Osteoblast (primary cell): ENCODE measurements at regions not wholly inside any gene's neighbourhood (a gene's known extent, or its start where the extent isn't known, plus 50 kb on each side); places are given as distances from the start of the nearest gene placed in this dataset.

Experiments used
- DNase-seq: peaks from one replicate; pipeline ENCODE4 v3.0.0; 2011; ENCODE audit warnings: low spot score, mixed read lengths; ENCODE audit not compliant: insufficient read length; ENCODE audit errors: missing footprints
- H2AFZ ChIP-seq: 2 replicates; pipeline ENCODE4 v1.6.0; 2011; ENCODE audit warnings: mild to moderate bottlenecking, low read length
- H3K27ac ChIP-seq: 2 replicates; pipeline ENCODE4 v1.5.1; 2011; ENCODE audit warnings: mild to moderate bottlenecking, low read depth, low read length, moderate library complexity
- H3K27me3 ChIP-seq: 2 replicates; pipeline ENCODE4 v1.6.0; 2012; ENCODE audit warnings: mild to moderate bottlenecking, control low read depth, inconsistent platforms, low read length, moderate library complexity; ENCODE audit not compliant: insufficient read depth
- H3K36me3 ChIP-seq: 2 replicates; pipeline ENCODE4 v1.5.1; 2011; ENCODE audit warnings: mild to moderate bottlenecking, low read length, control low read depth, moderate library complexity; ENCODE audit not compliant: insufficient read depth
- H3K4me1 ChIP-seq: 2 replicates; pipeline ENCODE4 v1.5.1; 2011; ENCODE audit warnings: mild to moderate bottlenecking, low read length, control low read depth, moderate library complexity; ENCODE audit not compliant: insufficient read depth
- H3K4me2 ChIP-seq: 2 replicates; pipeline ENCODE4 v1.6.0; 2011; ENCODE audit warnings: mild to moderate bottlenecking, low read length; ENCODE audit not compliant: insufficient read depth
- H3K4me3 ChIP-seq: fragments of 200-600 bp; sonication (generic); 3 replicates; pipeline ENCODE4 v1.5.1; 2012; ENCODE audit warnings: mild to moderate bottlenecking, low read length, inconsistent platforms; ENCODE audit not compliant: insufficient read depth
- H3K79me2 ChIP-seq: 2 replicates; pipeline ENCODE4 v1.6.0; 2012; ENCODE audit warnings: mild to moderate bottlenecking, low read length, control low read depth, inconsistent platforms; ENCODE audit not compliant: insufficient read depth
- H3K9me3 ChIP-seq: 2 replicates; pipeline ENCODE4 v1.5.1; 2011; ENCODE audit warnings: low read depth, low read length, control low read depth
- H4K20me1 ChIP-seq: 2 replicates; pipeline ENCODE4 v1.6.0; 2012; ENCODE audit warnings: mild to moderate bottlenecking, low read length, control low read depth; ENCODE audit not compliant: insufficient read depth
- CTCF ChIP-seq: IDR thresholded peaks from 2 replicates; pipeline ENCODE4 v1.5.1; 2011; ENCODE audit warnings: mild to moderate bottlenecking, low read depth, low read length, moderate library complexity; ENCODE audit errors: extremely low read depth

- Histone ChIP-seq H3K27ac (no peak overlapping the region), H3K4me1 (no peaks in the 10 kb centered on the region), H3K79me2 (no peaks in the 10 kb centered on the region), H3K4me2 (no peak overlapping the region), H4K20me1 (no peaks in the 10 kb centered on the region), H3K36me3 (no peaks in the 10 kb centered on the region), H3K9me3 (peaks cover 2% of the 10 kb centered on the region), H2AFZ (no peak overlapping the region), H3K4me3 (no peak overlapping the region), H3K27me3 (no peaks in the 10 kb centered on the region)
- TF ChIP-seq CTCF: no peak
- DNase-seq: no peak
These were observed 598.5 kb upstream of the LMO3 start for GRCh38 chr12:17204289-17205054.

GRCh38 chr12:17203497-17203896 lies 597.5 kb upstream of the LMO3 start:
- no peaks in the 10 kb centered on the region for H3K4me1 ChIP-seq
- H4K20me1 ChIP-seq: no peaks in the 10 kb centered on the region
- H3K9me3 ChIP-seq: peaks cover 2% of the 10 kb centered on the region
- H3K27me3 ChIP-seq: no peaks in the 10 kb centered on the region
- H2AFZ ChIP-seq: no peak overlapping the region
- no peak for TF ChIP-seq CTCF
- no peak overlapping the region for H3K4me3 ChIP-seq
- H3K79me2 ChIP-seq: no peaks in the 10 kb centered on the region
- DNase-seq: no peak
- no peak overlapping the region for H3K27ac ChIP-seq
- H3K4me2 ChIP-seq: no peak overlapping the region
- H3K36me3 ChIP-seq: no peaks in the 10 kb centered on the region

GRCh38 chr12:17197971-17198370 lies 592.0 kb upstream of the LMO3 start:
- no peak overlapping the region for H3K4me3 ChIP-seq
- no peaks in the 10 kb centered on the region for H3K27me3 ChIP-seq
- H3K4me1 ChIP-seq: no peaks in the 10 kb centered on the region
- TF ChIP-seq CTCF: no peak
- no peak overlapping the region for H3K4me2 ChIP-seq
- H3K36me3 ChIP-seq: no peaks in the 10 kb centered on the region
- DNase-seq: no peak
- peaks cover 6% of the 10 kb centered on the region for H3K9me3 ChIP-seq
- no peaks in the 10 kb centered on the region for H3K79me2 ChIP-seq
- no peaks in the 10 kb centered on the region for H4K20me1 ChIP-seq
- no peak overlapping the region for H3K27ac ChIP-seq
- no peak overlapping the region for H2AFZ ChIP-seq

GRCh38 chr12:17192721-17193120 lies 586.8 kb upstream of the LMO3 start:
- Histone ChIP-seq H4K20me1 (no peaks in the 10 kb centered on the region), H3K27ac (no peak overlapping the region), H2AFZ (no peak overlapping the region), H3K4me1 (no peaks in the 10 kb centered on the region), H3K79me2 (no peaks in the 10 kb centered on the region), H3K36me3 (no peaks in the 10 kb centered on the region), H3K27me3 (no peaks in the 10 kb centered on the region), H3K4me3 (no peak overlapping the region), H3K4me2 (no peak overlapping the region), H3K9me3 (peaks cover 2% of the 10 kb centered on the region)
- no peak for DNase-seq
- no peak for TF ChIP-seq CTCF
